HG02973 (cell line): ENCODE measurements at regions not wholly inside any gene's neighbourhood (a gene's known extent, or its start where the extent isn't known, plus 50 kb on each side); places are given as distances from the start of the nearest gene placed in this dataset.

Experiments
- ATAC-seq: cut with Tn5 transposase; IDR thresholded peaks from one replicate; pipeline ENCODE4 v1.9.1; 2021; ENCODE audit warnings: moderate library complexity; ENCODE audit not compliant: unreplicated experiment

DNA sequence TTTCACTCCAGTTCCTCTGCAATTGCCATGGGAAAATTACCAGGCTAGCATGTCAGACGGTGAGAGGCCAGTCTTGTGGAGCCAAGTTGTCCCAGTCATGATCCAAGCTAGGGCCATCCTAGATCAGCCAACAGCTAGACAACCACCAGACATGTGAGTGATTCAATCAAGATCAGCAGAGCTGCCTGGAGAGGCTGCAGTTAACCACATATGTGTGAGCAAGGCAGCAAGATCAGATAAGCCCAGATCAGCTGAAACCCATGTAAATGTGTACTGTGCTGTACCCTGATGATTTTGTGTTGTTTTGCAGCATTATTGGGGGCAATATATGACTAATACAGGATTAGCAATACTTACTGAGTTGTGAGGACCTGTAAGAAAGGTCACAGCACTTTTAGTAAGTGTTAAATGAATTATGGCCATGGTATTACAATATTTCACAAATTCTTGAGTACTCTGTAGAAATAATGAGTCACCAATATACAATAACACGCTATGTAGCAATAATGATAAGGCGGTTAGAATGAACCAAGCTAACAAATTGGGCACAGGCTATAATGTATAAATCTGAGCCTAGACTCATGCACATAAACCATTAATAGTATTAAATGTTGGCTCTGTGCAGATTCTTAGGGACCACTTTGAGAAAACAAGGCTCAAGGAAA lies 91.4 kb downstream of the SUDS3 start:
- no peak for ATAC-seq

DNA sequence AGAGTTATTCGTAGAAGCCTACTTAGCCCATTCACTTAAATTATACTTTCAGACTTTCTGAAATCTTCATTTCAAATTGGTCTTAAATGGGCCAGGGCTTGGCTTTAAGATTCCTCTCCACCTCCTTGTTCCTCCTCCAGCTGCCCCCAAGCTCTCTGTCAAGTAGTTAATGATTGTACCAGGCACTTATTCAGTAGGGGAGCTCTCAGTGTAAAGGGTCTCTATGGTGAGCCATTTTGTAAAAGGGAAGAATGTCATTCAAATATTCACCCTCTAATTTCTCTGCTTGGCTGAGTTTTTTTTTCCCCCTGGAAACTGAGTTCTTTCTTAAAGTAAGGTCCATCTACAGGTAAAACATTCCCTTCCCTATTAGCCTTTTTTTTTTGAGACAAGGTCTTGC lies 96.6 kb downstream of the SUDS3 start:
- ATAC-seq = no peak

DNA sequence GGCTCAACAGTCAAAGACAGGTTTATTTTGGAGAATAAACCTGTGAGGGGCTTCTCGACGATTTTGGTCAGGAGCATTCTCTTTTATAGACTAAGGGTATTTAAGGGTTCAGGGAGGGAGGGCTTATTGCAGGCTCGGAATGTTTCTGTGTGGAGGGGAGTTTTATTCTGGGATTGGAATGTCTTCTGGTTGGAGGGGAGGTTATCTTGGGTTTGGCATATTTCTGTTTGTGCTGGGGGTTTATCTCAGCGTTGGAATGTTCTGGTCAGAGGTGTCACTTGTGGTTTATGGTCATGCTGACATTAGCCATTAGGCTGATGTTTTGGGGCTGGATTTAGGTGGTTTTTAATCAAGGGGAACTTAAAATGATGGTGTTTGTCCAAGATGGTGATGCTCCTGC lies 103.9 kb downstream of the SUDS3 start:
- ATAC-seq = no peak

DNA sequence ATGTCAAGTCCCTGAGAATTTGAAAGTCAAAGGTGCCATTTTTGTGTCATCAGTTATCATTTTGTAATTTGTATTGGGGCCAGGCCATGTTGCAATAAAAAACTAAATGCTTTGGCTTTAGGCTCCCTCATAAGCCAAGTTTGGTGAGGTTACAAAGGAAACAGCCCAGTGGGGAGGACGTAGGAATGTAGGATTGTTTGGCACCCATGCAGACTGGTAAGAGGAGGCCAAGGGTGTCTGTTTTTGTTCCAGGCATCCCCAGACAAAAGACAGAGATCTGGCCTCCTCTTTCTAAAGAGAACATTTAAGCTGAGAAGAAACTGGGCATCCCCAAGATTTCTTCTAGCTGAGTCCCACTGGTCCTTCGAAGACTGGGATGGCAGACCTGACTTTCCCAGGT lies 111.7 kb downstream of the SUDS3 start:
- ATAC-seq = no peak

DNA sequence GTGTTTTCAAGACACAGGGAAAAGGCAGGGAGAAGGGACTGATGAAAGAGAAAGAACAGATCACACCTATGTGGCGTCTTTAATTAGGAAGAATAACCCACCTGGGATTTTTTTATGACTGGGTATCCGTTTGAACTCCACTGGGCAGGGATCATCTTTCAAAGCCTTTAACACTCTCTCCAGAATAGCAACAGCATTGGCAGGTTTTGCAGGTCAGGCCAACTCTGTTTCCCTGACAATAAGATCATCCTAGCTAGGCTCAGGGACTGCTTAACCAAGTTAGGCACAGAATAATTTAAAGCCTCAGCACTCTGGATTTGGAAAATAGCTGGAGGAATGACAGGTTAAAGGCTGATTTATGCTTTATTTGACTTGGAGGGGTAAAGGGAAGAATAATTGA lies 117.6 kb downstream of the SUDS3 start:
- ATAC-seq = no peak

DNA sequence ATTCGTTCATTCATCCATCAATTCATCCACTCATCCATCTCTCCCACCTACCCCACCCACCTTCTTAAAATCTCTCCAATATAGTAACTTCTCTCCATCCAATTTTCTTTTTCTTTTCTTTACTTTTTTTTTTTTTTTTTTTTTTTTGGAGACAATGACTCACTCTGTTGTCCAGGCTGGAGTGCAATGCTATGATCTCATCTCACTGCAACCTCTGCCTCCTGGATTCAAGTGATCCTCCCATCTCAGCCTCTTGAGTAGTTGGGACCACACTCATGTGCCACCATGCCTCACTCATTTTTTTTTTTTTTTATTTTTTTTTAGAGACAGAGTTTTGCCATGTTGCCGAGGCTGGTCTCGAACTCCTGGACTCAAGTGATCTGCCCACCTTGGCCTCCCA lies 118.4 kb downstream of the SUDS3 start:
- ATAC-seq = no peak

DNA sequence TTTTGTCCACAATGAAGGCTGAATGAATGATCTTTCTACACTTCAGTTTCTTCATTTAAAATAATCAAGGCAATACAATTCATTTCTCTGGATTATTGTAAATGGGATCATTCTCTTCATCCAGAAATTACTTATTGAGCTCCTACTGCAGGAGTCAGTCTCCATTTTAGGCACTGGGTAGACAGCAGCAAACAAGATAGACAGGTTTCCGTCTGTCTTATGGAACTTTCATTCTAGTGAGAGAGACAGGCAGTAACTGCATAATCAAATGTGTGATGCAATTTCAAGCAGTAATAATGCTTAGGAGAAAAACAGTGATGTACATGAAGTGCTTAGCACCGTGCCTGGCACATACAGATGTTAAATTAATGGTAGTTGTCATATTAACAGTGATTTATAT lies 118.9 kb downstream of the SUDS3 start:
- ATAC-seq = no peak

DNA sequence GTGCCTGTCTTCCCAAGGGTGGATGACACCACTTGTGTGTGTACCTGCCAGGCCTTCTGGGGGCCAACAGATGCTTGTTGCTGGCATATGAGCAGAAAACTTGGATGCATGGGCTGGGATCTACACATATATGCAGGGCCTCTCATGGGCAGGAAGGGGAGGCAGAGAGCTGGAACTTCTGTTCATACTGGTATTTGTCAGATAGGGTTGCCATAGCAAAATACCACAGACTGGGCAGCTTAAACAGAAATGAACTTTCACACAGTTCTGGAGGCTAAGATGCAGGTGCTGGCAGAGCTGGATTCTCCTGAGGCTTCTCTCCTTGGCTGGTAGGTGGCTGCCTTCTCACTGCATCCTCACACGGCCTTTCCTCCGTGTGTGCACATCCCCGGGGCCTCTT lies 121.8 kb downstream of the SUDS3 start:
- ATAC-seq = no peak

DNA sequence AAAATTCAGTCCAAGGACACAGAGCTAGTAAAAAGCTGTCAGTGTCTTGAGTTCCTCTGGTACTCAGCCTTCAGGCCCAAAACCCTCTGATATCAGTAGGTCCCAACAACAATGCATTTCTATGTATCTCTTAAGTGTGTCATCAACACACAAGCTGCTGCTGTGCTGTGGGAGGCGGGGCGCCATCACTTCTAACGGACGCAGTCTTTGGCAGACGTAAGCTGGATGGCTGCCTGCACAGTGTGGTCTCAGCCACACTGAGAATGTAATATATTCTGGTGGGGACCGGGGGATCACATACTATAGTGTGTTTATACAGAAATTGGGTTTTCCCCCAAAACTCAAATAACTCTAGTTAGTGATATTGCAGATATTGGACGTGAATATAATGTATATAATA lies 123.9 kb downstream of the SUDS3 start:
- ATAC-seq = no peak

DNA sequence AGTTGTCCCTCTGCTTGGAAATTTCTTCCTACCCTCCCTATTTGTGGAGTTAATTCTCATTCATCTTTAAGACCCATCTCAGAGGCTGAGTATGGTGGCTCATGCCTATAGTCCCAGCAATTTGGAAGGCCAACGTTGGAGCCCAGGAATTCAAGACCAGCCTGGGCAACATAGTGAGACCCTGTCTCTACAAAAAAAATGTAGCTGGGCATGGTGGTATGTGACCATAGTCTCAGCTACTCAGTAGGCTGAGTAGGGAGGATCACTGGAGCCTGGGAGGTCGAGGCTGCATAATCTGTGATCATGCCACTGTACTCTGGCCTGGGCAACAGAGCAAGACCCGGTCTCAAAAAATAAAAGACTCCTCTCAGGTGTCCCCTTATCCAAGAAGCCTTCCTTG lies 125.1 kb downstream of the SUDS3 start:
- ATAC-seq = no peak

DNA sequence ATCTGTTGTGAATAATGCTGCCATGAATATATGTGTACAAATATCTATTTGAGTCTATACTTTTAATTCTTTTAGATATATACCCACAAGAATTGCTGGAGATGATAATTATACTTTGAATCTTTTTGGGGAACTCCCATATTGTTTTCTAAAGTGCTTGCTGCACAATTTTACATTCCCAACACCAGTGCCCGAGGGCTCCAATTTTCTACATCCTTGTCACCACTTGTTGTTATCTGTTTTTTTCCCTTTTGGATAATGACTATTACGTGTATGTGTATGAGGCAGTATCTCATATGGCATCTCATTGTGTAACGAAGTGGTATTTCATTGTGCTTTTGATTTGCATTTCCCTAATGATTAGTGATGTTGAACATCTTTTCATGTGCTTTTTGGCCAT lies 127.1 kb downstream of the SUDS3 start:
- no peak for ATAC-seq

DNA sequence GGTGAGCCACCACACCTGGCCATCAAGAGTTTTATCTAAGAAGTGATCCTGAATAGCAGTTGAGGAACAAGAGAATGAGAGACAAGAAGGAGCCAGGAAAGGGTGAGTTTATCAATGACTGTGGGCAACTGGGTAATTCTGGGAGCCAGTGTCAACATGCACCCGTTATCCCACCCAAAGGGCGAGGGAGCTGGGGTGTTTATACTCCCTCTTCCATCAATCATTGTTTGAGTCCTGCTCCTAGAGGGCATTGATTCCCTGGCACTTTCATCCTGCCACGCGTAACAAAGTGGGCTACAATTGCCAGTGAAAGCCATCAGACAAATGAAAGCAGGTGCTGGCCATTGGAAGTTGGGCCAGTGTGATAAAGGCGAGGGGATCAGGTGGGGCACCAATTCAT lies 136.3 kb downstream of the SUDS3 start:
- no peak for ATAC-seq

DNA sequence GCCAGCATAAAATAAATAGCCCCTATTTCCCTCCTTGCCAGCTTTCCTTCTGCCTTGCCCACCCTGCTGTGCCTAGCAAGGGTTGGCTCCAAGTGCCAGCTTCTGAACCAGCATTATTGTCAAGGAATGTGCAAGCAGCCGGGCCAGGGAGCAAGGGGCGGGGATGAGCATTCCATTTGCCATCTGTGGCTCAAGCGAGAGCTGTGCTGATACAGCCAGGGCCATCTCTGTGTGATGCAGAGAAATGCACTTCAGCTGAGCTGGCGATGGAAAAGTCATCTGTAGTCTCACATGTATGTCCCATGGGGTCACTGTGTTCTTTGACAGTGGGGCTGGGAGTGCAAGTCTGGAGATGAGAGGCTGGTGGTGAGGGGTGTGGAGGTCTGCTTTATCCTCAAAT lies 137.3 kb downstream of the SUDS3 start:
- no peak for ATAC-seq

DNA sequence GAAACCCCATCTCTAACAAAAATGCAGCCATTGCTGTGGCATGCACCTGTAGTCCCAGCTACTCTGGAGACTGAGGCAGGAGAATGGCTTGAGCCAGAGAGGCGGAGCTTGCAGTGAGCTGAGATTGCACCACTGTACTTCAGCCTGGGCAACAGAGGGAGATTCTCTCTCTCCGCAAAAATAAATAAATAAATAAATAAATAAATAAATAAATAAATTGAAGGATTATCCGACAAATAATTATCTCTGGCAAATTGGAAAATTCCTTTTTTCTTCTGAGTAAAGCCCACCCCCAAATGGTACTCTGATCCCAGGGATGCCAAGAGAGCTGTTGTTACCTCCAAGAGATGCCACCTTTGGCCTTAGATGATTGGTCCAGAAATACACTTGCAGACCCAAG lies 137.9 kb downstream of the SUDS3 start:
- ATAC-seq = no peak

DNA sequence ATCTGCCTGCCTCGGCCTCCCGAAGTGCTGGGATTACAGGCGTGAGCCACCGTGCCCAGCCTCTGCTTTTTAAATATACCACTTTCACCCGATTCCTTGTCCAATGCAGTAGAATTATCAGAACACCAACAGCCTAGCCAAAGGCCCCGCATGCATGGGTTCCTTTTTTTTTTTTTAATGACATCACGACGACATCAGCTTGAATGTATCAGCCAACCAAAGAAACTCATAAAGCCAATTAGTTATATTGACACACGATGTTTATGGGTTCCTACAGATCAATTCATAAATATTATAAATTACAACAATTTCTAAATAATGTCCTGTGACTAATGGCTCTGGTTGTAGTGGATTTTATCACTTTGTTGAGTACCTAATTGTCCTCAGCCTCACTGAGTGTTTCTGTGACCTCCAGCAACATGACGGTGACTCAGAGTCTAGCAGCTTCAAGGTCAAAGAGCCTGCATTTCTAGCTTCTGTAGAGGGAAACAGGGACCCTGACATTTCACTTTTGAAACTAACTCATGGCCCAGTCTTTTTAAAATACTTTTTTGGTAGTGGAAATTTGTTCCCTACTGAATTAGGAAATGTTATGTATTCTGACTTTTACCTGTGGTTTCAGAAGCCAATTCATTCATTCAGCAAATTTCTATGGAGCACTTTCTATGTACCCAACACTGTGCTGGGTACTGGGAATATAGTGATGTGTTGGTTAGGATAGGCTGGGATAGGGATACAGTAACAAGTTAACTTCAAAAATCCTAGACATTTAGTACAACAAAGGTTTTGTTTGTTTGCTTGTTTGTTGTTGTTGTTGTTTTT lies 144.1 kb downstream of the SUDS3 start:
- ATAC-seq = no peak

DNA sequence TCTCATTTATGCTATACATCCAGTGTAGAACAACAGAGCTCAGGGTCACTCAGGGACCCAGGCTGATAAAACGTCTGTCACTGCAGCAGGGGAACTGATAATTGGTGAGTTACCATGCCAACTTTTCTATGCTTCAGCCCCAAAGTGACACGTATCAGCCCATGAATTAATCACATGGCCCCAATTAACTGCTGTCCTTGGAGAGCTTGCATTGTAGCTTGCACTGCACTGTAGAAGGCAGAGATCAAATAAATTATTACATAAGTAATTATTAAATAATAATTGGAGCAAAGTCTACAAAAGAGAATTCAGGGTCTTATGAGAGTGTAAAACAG lies 144.6 kb downstream of the SUDS3 start:
- no peak for ATAC-seq

DNA sequence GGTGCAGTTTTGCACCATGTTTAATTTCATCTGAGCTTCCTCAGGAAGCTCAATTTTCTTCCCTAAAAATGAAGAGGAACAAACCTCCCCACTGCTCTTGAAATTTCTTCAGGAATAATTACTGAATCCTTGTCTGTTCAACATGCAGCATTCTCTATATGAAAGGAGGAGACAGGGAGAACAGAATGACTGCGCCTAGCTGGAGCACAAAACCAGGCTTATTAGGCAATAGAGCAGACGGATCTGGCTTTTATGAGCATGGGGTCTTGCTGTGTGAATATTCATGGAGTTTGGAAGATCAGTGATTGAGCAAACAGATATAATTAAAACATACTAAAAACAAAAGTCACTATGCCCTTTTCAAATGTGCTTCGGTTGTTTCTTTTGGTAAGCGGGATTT lies 148.1 kb downstream of the SUDS3 start:
- no peak for ATAC-seq

DNA sequence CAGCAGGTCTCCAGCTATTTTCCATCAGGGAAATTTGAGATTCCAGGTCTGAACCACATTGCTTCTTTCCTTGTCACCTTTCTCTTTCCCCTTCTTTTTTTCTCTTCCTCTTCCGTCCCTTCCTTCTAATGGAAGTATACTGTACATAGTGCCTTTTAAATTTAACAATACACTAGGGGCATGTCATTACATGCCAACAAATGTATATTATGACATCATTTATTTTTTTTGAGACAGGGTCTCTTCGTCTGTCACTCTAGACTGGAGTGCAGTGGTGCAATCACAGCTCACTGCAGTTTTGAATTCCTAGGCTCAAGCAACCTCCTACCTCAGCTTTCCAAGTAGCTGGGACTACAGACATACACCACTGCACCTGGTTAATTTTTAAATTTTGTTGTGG lies 148.9 kb downstream of the SUDS3 start:
- no peak for ATAC-seq

DNA sequence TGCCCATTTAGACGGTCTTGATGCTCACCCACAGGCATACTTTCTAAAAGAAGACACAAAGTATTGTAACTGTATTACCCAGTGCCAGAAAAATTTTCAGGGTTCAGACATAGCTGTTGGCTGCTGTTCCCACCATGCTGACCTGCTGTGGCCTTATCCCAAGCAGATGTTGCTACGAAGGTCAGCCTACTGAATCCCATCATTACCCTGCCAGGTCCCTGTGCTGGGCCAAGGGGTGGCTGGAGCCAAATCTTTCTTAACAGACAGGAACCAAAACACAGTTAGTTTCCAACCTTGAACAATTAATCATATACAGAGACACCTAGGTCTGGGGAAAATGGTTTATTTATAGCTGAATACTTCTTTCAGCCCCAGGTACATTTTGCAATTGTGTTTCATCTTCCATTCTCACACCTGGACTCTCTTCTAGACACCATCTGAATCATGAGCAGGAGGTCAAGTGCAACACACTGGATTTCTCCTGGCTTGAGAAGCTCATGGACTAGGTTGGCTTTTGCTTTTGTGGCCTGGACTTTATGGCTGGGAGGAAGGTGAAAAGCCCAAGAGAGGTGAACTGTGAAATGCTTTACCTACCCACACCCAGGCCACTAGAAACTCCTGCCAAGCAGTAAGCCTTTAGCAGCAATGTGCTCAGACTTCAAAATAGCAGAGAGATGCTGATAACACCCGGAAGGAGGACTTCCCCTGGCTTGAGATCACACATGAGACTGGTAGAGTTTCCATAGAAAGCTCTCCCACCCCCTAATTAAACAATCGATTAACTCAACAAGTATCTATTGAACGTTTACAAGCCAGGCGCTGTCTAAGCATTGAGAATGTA lies 150.1 kb downstream of the SUDS3 start:
- no peak for ATAC-seq

DNA sequence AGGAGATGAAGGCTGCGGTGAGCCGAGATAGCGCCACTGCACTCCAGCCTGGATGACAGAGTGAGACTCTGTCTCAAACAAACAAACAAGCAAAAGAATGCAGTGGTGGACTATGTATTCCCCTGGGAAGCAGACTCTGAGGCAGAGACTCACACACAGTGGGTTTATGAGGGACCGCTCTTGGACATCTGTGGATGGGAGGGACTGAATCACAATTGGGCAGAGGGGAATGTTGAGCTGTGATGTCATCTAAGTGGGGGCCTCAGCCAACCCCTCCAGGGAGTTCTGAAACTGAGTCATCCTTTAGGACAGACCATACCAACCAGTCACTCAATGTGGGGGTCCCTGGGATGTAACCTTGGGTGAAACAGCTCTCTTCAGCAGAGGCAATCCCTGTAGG lies 151.0 kb downstream of the SUDS3 start:
- no peak for ATAC-seq

DNA sequence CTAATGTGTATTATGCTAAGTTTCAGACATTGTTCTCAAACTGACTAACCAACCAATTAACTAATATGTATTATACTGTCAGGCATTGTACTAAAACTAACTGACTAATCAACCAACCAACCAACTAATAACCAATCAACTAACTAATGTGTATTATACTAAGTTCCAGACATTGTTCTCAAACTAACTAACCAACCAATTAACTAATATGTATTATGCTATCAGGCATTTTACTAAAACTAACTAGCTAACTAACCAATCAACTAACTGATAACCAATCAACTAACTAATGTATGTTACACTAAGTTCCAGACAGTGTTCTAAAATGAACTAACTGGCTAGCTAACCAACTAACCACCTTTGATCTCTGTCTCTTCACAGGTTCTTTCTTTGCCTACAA lies 152.3 kb downstream of the SUDS3 start:
- no peak for ATAC-seq

DNA sequence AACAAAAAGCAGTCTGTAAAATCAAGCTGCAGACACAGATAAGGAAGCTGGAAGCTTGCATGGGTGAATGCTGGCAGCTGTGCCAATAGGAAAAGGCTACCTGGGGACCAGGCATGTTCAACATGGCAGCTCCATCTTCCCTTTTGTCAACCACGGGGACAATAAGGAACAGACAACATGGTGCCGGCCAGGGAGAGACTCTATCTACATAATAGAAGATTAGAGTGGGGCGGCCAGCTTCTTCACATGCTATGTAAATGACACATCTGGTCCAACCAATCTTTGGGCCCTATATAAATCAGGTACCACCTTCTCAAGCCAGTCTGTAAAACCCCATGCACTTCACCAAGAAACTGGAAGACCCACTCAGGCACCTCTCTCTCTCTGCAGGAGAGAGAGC lies 157.6 kb downstream of the SUDS3 start:
- no peak for ATAC-seq
